DOHH2 (cell line): ENCODE measurements at regions not wholly inside any gene's neighbourhood (a gene's known extent, or its start where the extent isn't known, plus 50 kb on each side); places are given as distances from the start of the nearest gene placed in this dataset.

Source experiments
- H3F3A ChIP-seq: fragments of 200-600 bp; sonication (generic), shearing (Covaris generic); 2 replicates; pipeline ENCODE4 v1.6.0; 2016; ENCODE audit warnings: antibody characterized with exemption, mild to moderate bottlenecking; ENCODE audit not compliant: control insufficient read depth, insufficient read depth
- H3K27ac ChIP-seq: fragments of 200-600 bp; sonication (generic); 2 replicates; pipeline ENCODE4 v1.5.1; 2014; ENCODE audit warnings: low read depth, mild to moderate bottlenecking, low read length, moderate library complexity
- H3K27me3 ChIP-seq: fragments of 200-600 bp; sonication (generic); 2 replicates; pipeline ENCODE4 v1.6.1; 2014; ENCODE audit warnings: mild to moderate bottlenecking, low read length, mixed read lengths; ENCODE audit not compliant: control insufficient read depth
- H3K36me3 ChIP-seq: fragments of 200-600 bp; sonication (generic); 2 replicates; pipeline ENCODE4 v1.6.1; 2014; ENCODE audit warnings: mild to moderate bottlenecking, low read length, moderate library complexity, mixed read lengths; ENCODE audit not compliant: control insufficient read depth
- H3K4me1 ChIP-seq: fragments of 200-600 bp; sonication (generic); 2 replicates; pipeline ENCODE4 v1.6.1; 2014; ENCODE audit warnings: mild to moderate bottlenecking, low read length, mixed read lengths; ENCODE audit not compliant: control insufficient read depth
- H3K4me2 ChIP-seq: fragments of 200-600 bp; sonication (generic); 2 replicates; pipeline ENCODE4 v1.6.0; 2014; ENCODE audit warnings: mild to moderate bottlenecking, low read length, moderate library complexity
- H3K4me3 ChIP-seq: fragments of 200-600 bp; sonication (generic); 2 replicates; pipeline ENCODE4 v1.5.1; 2014; ENCODE audit warnings: mild to moderate bottlenecking, low read length, mixed read lengths
- H3K79me2 ChIP-seq: fragments of 200-600 bp; sonication (generic); 2 replicates; pipeline ENCODE4 v1.6.1; 2014; ENCODE audit warnings: mild to moderate bottlenecking, low read length, mixed read lengths; ENCODE audit not compliant: control insufficient read depth
- H3K9me2 ChIP-seq: fragments of 200-600 bp; sonication (generic); replicated peaks from 2 replicates; pipeline ENCODE4 v1.6.1; 2014; ENCODE audit warnings: mild to moderate bottlenecking, low read length, mixed read lengths; ENCODE audit not compliant: control insufficient read depth
- H3K9me3 ChIP-seq: fragments of 200-600 bp; sonication (generic); 2 replicates; pipeline ENCODE4 v1.6.1; 2014; ENCODE audit warnings: antibody characterized with exemption, low read length, mixed read lengths; ENCODE audit not compliant: control insufficient read depth, insufficient read depth
- H4K20me1 ChIP-seq: fragments of 200-600 bp; sonication (generic); 2 replicates; pipeline ENCODE4 v1.6.0; 2014; ENCODE audit warnings: low read depth, mild to moderate bottlenecking, antibody characterized with exemption, low read length, moderate library complexity; ENCODE audit not compliant: control insufficient read depth, insufficient read depth
- EZH2phosphoT487 ChIP-seq: fragments of 200-600 bp; sonication (generic); IDR thresholded peaks from 2 replicates; pipeline ENCODE4 v1.6.1; 2017; ENCODE audit warnings: borderline replicate concordance, mild to moderate bottlenecking, antibody characterized with exemption, low read length, moderate library complexity, mixed read lengths
- TF ChIP-seq, protein P1 (sequence below): fragments of 200-600 bp; sonication (generic); IDR thresholded peaks from one replicate; pipeline ENCODE4 v1.5.1; 2014; ENCODE audit warnings: antibody characterized with exemption, mild to moderate bottlenecking, low read depth, low read length; ENCODE audit not compliant: poor library complexity, severe bottlenecking

DNA sequence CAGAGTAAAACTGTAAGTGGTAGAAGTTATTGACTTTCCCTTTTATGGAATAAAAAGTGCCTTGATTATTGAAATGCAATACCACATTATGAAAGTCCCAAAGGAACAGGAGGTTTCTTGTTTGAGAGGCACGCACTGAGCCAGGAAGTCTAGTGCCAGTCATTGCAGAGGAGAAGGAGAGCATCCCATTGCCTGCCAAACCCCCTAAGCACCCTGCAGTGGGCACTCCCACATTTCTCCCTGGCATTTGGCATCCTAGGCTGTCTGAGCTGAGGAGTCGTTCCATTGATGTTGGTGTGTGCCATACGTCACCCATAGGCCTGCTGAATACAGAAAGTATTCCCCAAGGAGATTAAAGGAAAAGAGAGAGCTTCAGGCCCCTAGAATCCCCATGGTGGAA, 85.7 kb upstream of the MBNL2 start:
- Histone ChIP-seq H3K9me3 (no peaks in the 10 kb centered on the region), H3K27me3 (peaks cover 4% of the 10 kb centered on the region; the same call in 1 of the 2 replicates), H3K9me2 (no peaks in the 10 kb centered on the region), H3K36me3 (no peaks in the 10 kb centered on the region), H3K4me3 (no peak overlapping the region), H3K79me2 (no peaks in the 10 kb centered on the region), H4K20me1 (no peaks in the 10 kb centered on the region), H3F3A (no peaks in the 10 kb centered on the region), H3K4me1 (no peaks in the 10 kb centered on the region), H3K27ac (no peak overlapping the region), H3K4me2 (no peak overlapping the region)
- TF ChIP-seq, protein P1, sequence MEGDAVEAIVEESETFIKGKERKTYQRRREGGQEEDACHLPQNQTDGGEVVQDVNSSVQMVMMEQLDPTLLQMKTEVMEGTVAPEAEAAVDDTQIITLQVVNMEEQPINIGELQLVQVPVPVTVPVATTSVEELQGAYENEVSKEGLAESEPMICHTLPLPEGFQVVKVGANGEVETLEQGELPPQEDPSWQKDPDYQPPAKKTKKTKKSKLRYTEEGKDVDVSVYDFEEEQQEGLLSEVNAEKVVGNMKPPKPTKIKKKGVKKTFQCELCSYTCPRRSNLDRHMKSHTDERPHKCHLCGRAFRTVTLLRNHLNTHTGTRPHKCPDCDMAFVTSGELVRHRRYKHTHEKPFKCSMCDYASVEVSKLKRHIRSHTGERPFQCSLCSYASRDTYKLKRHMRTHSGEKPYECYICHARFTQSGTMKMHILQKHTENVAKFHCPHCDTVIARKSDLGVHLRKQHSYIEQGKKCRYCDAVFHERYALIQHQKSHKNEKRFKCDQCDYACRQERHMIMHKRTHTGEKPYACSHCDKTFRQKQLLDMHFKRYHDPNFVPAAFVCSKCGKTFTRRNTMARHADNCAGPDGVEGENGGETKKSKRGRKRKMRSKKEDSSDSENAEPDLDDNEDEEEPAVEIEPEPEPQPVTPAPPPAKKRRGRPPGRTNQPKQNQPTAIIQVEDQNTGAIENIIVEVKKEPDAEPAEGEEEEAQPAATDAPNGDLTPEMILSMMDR = no peak
- no peak for TF ChIP-seq EZH2phosphoT487

DNA sequence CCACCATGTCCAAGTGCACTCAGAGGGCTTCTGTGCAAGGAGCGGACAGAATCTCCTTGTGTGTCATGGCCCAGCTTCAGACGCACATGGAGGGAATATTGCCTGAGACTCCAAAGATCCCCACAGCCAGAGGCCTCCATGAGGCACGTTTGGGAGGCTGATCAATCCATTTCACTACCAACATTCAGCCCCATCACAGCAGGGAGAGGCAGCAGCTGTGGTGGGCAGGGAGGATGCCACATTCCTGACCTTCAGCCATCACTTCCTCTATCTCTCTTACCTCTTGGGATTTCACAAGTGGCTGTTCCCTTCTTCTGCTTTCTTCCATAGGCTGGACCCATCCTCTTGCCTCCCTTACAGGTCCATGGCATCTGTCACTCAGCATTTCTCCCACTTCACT, 82.4 kb upstream of the MBNL2 start:
- H3K27me3 ChIP-seq = peaks cover 9% of the 10 kb centered on the region; the same call in 1 of the 2 replicates
- H3K9me2 ChIP-seq = no peaks in the 10 kb centered on the region
- no peaks in the 10 kb centered on the region for H4K20me1 ChIP-seq
- TF ChIP-seq, protein P1 = no peak
- no peak for TF ChIP-seq EZH2phosphoT487
- H3F3A ChIP-seq = no peaks in the 10 kb centered on the region
- H3K4me1 ChIP-seq = no peaks in the 10 kb centered on the region
- H3K9me3 ChIP-seq = no peaks in the 10 kb centered on the region
- no peak overlapping the region for H3K4me2 ChIP-seq
- no peaks in the 10 kb centered on the region for H3K79me2 ChIP-seq
- no peak overlapping the region for H3K4me3 ChIP-seq
- H3K27ac ChIP-seq = no peak overlapping the region
- H3K36me3 ChIP-seq = no peaks in the 10 kb centered on the region

DNA sequence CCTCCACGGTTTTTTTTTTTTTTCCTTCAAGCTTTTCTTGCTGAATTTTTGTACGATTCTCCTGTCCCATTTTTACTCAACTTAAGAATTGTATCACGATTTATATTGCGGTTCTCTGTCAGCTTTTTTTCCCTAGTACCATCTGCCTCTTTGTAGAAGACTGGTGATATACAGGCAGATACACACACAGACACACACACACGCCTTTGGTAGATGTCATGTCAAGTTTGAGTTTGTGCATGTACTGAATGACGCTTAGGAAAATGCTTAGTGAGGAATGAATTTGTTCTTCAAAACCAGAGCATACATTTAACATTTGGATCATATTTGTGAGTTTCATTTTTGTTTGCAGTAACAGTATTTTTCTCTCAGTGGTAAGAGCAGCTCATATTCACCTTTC, 82.0 kb upstream of the MBNL2 start:
- H3K27ac ChIP-seq = no peak overlapping the region
- no peak overlapping the region for H3K4me3 ChIP-seq
- no peaks in the 10 kb centered on the region for H3F3A ChIP-seq
- no peaks in the 10 kb centered on the region for H3K9me2 ChIP-seq
- H4K20me1 ChIP-seq = no peaks in the 10 kb centered on the region
- no peak overlapping the region for H3K4me2 ChIP-seq
- H3K9me3 ChIP-seq = no peaks in the 10 kb centered on the region
- H3K36me3 ChIP-seq = no peaks in the 10 kb centered on the region
- H3K79me2 ChIP-seq = no peaks in the 10 kb centered on the region
- peaks cover 9% of the 10 kb centered on the region; the same call in 1 of the 2 replicates for H3K27me3 ChIP-seq
- TF ChIP-seq EZH2phosphoT487 = no peak
- TF ChIP-seq, protein P1 = no peak
- no peaks in the 10 kb centered on the region for H3K4me1 ChIP-seq

DNA sequence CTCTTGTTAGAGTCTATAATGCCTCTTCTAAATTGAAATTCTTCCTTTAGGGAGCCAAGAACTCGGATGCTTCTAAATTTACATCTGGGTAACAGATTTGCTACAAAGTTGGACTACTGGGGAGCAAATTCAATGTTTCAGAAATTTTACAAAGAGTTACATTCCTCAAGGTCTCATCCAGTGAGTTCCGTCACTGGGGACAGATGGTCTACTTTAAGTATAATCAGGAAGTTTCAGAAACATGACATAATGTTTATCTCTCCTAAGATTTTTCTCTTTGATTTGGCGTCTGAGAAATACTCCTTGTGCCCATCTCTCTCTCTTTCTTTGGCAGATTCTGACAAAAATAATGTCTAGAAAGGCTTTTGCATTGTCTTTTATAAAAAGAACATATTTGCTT, 81.5 kb upstream of the MBNL2 start:
- Histone ChIP-seq H3K4me2 (no peak overlapping the region), H3K79me2 (no peaks in the 10 kb centered on the region), H3K4me1 (no peaks in the 10 kb centered on the region), H3K27ac (no peak overlapping the region), H4K20me1 (no peaks in the 10 kb centered on the region), H3F3A (no peaks in the 10 kb centered on the region), H3K27me3 (peaks cover 9% of the 10 kb centered on the region; the same call in 1 of the 2 replicates), H3K36me3 (no peaks in the 10 kb centered on the region), H3K9me2 (no peaks in the 10 kb centered on the region), H3K4me3 (no peak overlapping the region), H3K9me3 (no peaks in the 10 kb centered on the region)
- TF ChIP-seq, protein P1 = no peak
- no peak for TF ChIP-seq EZH2phosphoT487
